Endometrium (tissue), 2 donors: ENCODE measurements at regions not wholly inside any gene's neighbourhood (a gene's known extent, or its start where the extent isn't known, plus 50 kb on each side); places are given as distances from the start of the nearest gene placed in this dataset.

Source experiments
- FAIRE-seq: peaks from 2 replicates; lab custom pipeline; 2012; peaks lifted over from hg19 to GRCh38; lab: Jason Lieb, UNC
- donor health status: control.
- donor health status: control.

DNA sequence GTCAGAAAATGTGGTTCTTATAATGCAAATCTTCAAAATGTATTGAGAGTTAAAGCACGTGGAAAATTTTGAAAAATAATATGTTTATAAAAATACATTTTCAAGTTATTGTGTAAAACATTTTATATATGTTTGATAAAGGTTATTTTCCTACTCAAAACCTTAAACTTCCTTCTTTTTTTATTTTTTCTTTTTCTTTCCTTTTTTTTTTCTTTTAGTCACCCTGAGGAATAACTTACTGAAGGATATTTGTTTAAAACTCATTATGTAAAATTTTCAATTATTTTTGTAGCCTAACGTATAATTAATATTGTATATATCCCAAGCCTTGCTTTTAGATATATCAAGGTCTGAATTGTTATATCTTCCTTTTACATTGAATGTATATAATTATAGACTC lies 346.8 kb upstream of the GYPC start:
- FAIRE-seq = peak; percentile 85

DNA sequence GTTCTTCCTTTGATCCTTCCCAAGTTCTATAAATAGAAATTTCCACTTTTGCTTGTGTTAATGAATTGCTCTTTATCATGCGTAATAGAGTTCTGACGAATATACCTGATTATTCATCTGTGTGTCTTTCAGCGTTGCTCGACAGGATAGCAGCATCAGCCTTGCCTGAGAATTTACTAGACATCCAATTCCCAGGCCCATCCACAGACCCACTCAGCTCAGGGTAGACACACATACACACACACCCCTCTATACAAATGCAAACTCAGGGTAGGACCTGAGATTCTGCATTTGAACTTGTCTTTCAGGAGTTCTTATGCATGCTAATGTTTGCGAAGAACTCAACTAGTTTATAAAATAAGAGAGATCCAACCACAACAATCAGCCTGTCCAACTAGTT lies 343.4 kb upstream of the GYPC start:
- FAIRE-seq = no peak

DNA sequence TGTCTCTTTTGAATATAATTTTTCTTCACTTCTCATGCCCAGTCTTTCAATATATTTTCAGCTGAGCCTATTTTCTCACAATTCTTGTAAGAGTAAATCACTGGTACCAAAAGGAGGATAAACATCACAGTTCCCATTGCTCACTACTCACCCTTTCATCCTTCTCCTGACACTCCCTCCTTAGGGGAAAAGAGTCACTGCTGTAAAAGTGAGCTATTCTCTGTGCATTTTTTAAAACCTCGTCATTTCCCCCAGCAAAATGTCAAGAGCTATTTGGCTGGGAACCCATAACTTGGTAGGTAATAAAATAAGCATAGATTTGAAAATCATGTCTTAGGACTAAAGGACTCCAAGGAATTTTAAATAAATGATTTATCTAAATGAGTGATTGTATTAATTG lies 340.1 kb upstream of the GYPC start:
- no peak for FAIRE-seq

DNA sequence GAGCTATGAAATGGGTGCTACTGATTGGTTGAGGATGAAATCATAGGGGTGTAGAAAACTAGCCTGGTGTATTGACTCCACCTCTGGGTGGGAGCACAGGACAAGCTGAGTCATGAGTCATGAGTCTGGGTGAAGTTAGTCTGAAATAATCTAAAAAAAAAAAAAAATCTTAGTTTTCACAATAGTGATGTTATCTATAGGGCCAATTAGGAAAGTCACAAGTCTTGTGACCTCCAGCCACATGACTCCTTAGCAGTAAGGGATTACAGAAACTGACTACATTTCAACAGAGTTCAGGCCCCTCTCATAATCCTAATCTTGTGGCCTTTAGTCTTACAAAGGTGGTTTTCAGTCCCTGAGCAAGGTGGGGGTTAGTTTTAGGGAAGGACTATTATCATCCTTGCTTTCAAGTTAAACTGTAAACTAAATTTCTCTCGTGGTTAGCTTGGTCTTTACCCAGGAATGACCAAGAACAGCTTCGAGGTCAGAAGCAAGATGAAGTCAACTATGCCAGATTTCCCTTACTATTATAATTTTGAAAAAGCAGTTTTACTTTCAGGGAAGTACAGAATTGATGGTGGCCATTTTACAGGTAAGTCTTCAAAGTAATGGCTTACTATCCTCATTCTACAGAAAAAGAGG lies 338.0 kb upstream of the GYPC start:
- FAIRE-seq = no peak

DNA sequence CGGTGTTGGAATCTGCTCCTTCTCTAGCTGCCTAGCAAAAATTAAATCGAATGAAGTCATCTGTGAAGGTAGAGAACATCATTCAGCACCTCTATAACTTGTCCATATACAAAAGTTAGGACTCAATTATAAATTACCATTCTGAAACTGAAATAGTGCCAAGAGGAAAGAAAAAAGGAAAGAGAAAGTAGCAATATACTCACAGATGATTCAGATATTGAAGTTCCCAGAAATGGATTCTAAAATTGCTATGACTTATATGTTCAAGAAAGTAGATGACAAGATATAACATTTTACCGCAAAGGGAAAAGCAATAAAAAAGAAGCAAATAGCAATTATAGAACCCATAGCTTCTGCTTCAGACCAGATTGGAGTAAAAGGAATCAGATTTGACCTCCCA lies 333.6 kb upstream of the GYPC start:
- no peak for FAIRE-seq

DNA sequence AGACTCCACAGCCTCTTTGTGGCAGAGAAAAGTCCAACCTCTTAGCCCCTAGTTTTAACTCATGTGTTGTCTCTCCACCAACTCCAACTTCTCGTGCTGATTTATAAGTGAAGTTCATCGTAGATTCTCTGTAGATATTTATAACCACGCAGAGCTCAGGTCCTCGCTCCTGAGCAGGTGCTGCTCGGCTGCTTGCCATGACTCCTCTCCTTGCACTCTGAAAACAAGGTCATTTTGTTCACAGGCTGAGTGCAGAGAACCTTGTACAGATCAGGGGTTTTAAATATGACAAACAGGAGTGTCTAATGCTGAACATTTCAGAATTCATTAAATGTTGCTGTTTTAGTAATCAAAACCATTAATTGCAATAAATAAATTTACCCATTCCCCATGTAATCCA lies 330.8 kb upstream of the GYPC start:
- no peak for FAIRE-seq

DNA sequence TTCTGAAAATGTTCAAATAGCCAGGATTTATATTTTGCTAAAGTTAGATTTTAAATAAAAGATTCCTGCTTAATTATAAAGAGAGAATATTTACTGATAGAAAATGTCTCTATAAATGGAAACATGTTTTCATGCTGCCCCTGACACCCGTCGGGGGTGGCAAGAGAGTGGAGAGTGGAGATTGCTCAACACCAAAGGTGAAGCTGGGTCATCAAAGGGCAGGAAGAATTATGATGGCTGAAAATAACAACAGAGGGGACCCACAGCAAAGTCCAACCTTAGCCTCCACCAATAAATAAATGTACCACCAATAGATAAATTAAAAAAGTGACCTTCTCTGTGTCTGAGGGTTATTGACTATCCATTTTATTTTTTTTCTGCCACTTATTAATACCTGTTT lies 326.8 kb upstream of the GYPC start:
- FAIRE-seq = no peak

DNA sequence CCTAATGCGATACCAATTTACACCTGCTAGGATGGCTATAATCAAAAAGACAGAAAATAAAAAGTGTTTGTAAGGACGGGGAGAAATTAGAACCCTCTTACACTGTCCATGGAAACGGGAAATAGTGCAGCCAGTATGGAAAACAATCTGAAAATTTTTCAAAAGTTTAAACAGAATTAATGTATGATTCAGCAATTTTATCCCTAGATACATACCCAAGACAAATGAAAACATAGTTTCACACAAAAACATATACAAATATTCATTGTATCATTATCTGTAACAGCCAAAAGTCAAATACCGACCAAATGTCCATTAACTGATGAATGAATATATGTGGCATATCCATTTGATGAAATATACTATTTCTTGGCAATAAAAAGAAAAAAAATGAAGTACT lies 313.5 kb upstream of the GYPC start:
- no peak for FAIRE-seq

DNA sequence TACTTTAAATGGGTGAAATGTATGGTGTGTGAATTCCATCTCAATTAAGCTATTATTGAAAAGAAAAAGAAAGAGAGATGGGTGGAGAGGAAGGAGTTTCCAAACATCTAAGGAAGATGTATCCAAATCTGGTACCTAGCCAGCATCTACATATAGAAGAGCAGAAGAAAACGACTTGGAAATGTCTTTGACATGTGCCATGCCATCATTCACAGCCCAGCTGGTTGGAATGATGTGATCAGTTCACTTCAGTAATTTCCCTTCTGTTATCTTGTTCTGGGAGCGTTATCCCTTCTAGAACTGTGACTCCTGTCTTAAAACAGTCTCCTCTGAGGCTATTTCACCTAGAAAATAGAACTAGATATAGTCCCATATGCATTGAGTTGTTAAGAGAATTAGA lies 312.8 kb upstream of the GYPC start:
- no peak for FAIRE-seq

DNA sequence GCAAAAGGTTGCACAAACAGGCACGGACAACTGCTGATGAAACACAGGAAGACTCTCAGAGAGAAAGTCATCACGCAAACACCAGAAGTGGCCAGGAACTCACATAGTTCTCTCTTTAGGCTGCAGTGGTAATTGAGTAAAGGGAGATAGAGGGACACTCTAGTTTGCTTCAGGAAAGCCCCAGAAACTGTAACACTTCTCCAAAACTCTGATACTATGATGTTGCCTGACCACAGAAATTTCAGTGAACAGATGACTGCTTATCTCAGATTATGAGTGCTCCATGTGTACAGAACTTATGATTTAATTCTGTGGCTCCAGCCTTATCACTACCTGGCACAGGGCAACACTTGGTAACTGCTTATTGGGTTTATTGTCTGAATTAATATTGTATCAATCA lies 311.5 kb upstream of the GYPC start:
- FAIRE-seq = no peak

DNA sequence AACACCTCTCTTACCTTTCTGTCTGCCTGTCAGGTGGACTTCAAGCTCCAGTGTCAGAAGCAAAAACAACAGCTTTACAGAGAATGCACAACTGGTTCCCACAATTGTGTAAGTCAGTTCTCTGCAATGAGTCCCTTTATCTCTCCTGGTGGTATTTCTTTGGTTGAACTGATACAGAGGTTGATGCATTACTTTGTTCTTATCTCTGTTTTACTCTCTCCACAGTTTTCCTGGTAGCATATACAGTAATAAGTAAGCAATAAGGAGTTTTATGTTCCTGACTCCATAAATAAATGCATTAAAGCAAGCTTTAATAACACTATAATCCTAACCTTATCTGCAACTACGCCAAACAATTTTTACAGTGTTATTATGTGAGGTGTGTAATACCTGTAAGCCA lies 310.3 kb upstream of the GYPC start:
- FAIRE-seq = no peak

DNA sequence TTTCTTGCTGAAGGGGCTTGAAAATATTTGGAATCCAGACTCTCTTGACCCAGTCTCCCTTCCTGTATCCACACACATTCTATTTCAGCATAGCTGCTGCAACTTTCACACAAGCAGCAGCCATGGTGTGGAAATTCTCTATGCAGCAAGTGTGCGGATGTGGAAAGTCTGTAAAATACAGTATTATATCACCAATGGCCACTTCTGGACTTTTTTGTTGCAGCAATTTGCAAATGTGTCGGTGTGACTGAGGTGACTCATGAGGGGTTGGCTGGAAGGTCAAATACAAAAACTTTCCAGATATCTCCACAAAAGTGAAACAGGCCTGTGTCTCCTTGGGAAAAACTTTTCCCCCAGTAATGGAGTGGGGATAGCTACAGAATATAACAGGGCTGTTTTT lies 299.3 kb upstream of the GYPC start:
- no peak for FAIRE-seq

DNA sequence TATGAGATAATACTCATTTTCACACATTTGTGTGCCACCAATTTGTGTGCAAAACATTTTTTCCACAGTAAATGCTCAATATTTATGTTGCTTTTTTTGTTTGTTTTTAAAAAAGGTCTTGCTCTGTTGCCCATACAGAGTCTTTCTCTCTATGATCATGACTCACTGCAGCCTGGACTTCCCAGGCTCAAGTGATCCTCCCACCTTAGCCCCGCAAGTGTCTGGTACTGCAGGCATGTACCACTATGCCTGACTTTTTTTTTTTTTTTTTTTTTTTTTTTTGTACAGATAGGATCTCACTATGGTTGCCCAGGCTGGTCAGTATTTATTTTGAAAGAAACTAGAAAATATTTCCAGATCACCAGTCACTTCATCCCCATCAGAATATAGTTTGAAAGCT lies 297.8 kb upstream of the GYPC start:
- FAIRE-seq = no peak

DNA sequence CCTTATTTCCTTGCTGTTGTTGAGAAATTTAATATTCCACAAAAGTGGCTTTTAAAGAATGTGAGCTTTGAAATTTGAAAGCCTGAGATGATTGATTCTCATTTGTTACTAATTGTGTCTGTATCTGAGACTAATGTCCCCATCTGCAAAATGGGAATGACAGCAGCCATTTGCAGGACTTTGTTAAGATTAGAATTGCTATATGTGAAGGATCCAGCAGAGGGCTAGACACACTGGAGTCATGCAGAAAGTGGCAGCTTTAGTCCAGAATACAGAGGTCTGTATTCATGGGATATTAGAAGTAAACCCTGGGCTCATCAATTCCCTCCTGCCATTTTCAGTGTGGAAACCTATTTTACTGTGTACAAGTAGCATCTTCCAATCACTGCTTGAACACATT lies 296.5 kb upstream of the GYPC start:
- FAIRE-seq = no peak

DNA sequence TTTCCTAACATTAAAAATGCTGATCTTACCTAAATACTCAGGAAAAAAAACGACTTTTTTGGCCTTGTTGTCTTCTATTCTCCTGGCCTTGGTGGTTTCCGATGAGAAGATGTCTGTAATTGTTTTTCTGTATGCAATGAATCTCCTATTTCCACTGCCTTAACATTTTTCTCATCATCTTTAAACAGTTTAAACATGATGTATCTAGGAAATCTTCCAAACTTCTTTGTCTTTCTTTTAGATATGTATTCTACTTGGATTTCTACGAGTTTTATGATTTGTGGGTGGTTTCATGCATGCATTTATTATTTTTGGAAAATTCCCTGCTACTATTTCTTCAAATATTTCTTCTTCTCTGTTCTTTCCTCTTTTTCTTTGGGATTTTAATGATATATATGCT lies 288.6 kb upstream of the GYPC start:
- no peak for FAIRE-seq

DNA sequence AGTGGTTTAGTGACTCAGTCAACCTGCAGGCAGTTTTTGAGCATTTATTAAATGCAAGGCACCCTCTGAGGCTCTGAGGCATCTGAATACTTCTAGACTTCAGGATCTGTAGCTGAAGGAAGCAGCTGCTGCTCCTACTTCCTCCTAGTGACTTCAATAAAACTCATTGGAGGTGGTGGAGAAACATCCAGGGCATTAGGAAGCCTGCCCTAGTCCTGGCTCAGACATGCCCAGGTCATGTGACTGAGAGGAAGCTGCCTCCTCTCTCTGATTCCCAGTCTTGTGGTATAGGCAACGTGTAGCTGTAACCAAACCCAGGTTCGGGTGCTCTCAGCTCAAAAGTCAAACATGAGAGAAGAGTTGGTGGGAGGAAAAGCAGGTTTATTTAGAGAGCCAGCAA lies 287.2 kb upstream of the GYPC start:
- FAIRE-seq = no peak

DNA sequence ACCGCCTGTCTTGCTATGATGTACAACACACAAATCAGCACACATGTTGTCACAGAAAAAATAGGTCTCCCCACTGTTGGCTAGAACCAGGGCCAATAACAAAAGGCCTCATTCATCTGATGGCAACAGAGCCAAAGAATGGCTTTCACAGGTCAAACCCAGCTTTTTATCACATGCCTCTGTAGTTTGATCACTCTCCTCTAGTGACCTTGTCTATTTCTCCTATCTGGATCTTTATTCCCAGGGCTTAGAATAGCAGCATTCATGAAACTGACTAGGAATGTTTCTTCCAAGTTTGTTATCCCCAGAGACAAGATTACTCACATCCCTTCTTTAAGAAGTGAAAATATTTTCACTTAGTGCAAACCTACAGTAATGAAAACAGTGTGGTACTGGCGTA lies 285.8 kb upstream of the GYPC start:
- no peak for FAIRE-seq

DNA sequence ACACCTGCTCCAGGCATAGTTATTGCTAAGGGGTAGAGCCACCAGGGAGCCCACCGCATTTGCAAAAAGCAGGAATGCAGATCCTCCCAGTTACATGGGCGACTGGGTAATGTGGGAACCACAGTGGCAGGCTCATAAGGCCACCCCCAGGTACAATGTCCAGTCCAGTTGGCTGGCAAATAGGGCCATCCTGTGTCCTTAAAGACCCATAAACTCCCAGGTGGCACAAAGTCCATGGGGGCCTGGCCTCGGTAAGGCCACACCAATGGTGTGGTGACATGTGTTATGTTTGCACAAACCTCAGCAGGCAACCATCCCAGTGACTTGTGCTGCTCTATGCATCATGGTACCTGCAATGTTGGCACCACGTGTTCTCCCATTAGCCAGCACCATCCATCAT lies 283.6 kb upstream of the GYPC start:
- no peak for FAIRE-seq

DNA sequence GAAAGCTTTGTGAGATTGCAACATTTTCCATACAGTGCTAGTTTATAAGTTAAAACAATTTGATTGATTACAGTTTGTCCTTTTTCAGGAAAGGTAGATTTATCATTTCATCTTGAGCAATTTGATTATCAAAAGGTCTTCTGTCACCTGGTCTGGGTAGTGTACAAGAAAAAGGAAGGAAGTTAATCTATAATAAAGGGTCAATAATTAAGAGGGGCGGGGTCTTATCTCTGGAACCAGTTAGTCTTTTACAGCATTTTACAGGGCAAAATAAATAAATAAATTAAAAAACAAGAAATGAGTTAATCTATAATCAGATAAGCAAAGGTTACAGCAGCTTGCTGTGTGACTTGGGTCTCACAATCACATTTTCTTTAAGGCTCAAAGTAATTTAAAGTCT lies 277.8 kb upstream of the GYPC start:
- FAIRE-seq = no peak

DNA sequence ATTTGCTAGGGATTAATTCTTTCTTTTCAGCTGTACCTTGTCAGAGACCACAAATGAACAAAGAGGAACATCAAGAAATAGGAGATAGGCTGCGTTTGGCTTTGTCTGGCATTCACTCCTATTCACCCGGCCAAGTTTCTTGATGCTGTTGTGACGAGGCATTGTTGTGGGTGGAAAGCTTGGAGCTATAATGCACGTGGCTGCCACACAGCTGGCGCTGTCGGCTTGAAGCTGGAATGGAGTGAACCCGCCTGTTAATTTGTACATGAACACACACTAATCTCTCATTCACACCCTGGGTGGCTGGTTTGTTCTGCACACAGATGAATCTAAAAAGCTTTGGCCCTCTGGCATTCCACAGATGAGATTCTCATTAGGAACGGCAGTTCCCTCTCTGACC lies 274.9 kb upstream of the GYPC start:
- no peak for FAIRE-seq

DNA sequence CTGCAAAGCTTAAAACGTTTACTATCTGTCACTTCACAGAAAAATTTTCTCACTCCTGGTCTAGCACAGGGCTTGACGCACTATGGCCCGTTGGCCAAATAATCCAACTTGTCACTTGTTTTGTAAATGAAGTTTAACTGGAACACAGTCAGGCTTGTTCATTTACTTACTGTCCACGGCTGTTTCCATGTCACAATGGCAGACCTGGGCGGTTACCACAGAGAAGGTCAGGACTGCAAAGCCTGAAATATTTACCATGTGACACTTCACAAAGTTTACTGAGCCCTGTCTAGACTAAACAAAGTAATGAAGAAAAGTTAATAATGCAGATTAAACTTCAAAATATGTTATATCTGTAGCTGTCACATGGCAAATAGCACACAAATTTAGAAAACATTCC lies 273.0 kb upstream of the GYPC start:
- no peak for FAIRE-seq

DNA sequence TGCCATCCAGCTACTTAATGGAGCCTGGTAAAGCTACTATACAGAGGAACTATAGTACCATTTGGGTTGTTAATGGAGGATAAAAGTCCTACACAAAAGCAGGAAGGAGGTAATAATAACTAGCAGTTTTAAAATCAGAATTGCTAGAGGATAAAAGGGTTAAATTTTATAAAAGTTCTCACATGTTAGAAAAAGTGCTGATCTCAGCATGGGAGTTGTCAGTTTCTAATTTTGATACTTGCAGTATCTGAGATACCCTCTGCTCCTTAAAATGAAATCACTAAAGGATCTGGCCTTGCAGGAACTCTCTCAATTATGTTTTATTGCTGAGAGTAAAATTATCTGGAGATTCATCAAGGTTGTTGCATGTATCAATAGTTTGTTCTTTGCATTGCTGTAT lies 272.2 kb upstream of the GYPC start:
- no peak for FAIRE-seq

DNA sequence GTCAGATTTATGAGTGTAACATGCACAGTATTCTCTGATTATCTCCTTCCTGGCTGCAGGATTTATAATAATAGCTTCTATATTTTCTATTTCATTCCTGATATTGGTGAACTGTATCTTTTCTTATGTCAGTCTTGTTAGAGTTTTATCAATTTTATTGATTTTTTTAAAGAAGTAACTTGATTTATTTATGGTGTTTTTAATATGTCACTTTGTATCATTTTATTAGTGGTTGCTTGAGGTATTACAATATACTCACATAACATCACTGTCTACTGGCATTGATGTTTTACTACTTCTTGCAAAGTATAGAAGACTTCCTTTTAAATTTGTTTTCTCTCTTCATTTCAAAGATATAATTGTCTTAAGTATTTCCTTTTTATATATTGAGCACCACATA lies 270.5 kb upstream of the GYPC start:
- FAIRE-seq = no peak

DNA sequence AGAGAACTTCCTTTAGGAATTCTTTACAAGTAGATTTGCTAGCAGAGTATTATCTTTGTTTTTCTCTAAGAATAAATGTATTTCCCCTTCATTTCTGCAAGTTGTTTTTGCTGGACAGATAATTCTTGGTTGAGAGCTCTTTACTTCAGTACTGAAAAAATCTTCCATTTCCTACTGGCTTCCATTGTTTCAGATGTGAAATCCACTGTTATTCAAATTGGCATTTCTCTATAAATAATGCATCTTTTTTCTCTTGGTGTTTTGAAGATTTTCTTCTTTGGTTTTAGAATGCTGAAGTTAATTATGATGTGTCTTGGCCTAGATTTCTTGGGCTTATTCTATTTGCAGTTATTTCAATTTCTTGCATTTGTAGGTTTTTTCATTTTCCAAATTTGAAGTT lies 270.0 kb upstream of the GYPC start:
- no peak for FAIRE-seq

DNA sequence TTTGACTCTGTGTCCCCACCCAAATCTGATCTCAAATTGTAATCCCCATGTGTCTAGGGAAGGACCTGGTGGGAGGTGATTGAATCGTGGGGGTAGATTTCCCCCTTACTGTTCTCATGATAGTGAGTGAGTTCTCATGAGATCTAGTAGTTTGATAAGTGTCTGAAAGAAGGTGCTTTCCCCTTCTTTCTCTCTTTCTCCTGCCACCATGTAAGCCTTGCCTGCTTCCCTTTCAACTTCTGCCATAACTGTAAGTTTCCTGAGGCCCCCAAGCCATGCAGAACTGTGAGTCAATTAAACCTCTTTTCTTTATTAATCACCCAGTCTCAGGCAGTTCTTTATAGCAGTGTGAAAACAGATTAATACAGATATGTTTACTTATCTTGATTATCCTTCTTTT lies 266.5 kb upstream of the GYPC start:
- FAIRE-seq = no peak
